Glomerular endothelial cell (primary cell): ENCODE measurements at regions not wholly inside any gene's neighbourhood (a gene's known extent, or its start where the extent isn't known, plus 50 kb on each side); places are given as distances from the start of the nearest gene placed in this dataset.

ENCODE experiments used
- DNase-seq: peaks from one replicate; pipeline ENCODE4 v3.0.0-alpha.2; 2011; ENCODE audit warnings: low read depth, low spot score; ENCODE audit errors: extremely low read depth

- DNase-seq, result no peak
Measured at GRCh38 chr13:99027661-99028425, 50.0 kb upstream of the DOCK9 start.

DNA sequence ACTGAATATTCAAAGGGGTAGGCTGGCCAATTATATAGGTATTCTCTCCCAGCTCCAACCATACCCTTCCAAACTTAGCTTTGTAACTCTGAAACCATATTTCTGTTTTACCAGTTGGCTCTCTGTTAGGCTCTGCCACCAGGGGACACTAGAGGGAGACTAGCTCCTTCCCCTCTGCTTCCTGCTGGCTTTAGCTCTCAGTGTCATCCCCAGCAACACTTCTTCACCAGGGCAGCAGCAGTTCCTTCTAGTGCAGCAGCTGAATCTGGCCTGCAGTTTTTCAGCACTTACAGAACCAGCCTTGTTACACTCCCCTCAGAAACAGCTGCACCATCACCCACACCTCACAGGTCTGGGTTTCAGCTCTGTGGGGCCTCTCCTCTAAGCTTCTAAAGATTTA lies 51.0 kb upstream of the DOCK9 start:
- no peak for DNase-seq

- no peak for DNase-seq
Measured at GRCh38 chr13:99029576-99029975, 51.7 kb upstream of the DOCK9 start.

DNA sequence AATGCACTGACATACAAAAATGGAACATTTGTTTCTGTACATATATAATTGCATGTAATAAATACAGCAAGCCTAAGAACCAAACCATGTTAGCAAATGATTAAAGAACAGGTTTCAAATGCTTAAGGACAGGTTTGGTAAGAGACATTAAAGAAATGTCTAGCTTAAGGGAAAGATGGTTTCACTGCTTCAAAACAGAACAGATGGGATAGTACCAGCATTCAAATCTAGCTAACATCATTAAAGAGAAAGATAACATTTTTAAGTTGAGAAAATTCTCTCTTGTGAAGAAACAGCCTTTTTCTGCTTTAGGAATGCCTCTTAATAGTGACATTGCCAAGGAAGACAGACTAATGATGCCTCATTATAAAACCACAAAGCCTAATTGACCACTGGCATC lies 52.5 kb upstream of the DOCK9 start:
- DNase-seq, result no peak

- no peak for DNase-seq
Measured at GRCh38 chr13:99031832-99032231, 54.0 kb upstream of the DOCK9 start.

DNA sequence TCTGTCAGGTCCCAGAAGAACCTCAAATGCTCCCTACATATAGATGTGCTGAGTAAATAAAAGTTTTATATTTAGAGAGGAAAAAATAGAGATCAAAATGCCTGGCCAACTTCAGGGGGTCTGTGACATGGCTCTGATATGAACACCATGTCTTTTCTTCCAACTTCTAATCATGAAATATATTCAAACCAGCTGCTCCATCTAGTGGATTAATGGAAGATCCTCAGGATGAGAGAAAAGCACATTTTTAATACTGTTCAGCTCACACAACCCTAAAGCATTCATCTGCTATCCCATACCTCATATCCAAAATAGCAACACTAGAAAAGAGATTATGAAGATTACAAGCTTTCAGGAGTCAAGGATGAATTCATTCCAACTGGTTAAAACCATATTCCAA lies 56.0 kb upstream of the DOCK9 start:
- peak; percentile 20 for DNase-seq

- DNase-seq, result no peak
Measured at GRCh38 chr13:99034333-99035085, 56.6 kb upstream of the DOCK9 start.

DNA sequence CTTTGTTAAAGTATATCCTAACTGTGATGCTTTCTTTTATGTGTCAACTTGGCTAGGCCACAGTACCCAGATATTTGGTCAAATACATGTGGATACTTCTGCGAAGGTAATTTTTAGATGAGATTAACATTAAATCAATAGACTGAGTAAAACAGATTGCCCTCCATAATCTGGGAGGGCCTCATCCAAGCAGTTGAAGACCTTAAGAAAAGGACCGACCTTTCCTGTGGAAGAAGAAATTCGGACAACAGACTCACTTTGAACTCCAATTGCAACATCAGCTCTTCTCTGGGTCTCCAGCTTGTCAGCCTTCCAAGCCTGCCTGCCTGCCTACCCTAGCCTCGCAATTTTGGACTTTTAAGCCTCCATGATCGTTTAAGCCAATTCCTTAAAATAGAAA lies 57.9 kb upstream of the DOCK9 start:
- no peak for DNase-seq

DNA sequence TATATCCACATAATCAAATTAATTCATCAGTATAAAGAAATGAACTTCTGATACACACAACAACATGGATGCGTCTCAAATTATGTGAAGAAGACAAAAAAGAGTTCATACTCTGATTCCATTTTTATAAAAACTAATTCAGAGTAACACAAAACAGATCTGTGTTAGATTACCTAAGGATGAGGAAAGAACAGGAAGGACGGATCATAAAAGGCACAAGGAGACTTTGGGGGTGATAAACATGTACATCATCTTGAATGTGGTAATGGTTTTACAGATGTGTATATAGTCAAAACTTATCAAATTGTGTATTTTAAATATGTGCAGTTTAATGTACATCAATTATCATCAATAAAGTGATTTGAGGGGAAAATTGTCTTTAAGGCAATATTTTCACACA lies 59.9 kb upstream of the DOCK9 start:
- no peak for DNase-seq

GRCh38 chr13:99039718-99040280 lies 61.9 kb upstream of the DOCK9 start:
- no peak for DNase-seq

DNA sequence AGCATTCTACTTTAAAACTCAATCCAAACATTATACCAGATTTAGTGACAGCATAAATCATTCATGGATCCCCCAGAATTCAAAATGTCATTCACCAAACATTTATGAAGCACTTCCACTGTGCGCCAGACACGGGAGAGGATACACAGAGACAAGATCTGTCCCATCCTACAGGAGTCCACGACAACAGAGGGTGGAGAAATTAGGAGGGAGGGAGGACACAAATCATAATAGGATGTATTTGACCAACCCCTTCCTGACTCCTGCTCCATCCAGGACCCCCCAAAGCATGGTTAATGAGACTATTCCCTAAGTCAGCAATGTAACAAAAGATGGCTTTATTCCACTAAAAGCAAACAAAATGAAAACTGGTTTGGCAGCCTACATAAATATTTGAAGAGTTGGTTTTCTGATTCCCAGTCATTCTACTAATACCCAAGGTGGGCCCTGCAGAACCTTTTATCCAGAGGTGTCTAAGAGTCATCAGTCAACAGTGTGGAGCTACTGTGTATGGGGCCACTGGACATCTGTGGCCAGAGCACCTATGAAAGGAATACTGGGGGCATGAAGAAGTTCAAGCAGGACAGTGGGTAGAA lies 62.8 kb upstream of the DOCK9 start:
- no peak for DNase-seq

DNA sequence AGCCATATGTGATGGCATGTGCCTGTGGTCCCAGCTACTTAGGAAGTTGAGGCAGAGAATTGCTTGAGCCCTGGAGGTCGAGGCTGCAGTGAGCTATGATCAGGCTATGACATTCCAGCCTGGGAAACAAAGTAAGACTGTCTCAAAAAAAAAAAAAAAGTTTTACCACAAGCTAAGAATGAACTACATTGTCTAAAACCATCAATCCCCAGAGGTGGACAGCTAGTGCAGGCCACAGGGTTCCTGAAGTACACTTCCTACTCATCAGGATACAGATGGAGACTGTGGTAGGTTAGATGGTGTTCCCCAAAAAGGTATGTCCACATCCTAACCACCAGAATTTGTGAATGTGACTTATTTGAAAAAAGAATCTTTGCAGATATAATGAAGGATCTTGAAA lies 63.5 kb upstream of the DOCK9 start:
- DNase-seq, result no peak

- no peak for DNase-seq
Measured at GRCh38 chr13:99041788-99042187, 63.9 kb upstream of the DOCK9 start.

DNA sequence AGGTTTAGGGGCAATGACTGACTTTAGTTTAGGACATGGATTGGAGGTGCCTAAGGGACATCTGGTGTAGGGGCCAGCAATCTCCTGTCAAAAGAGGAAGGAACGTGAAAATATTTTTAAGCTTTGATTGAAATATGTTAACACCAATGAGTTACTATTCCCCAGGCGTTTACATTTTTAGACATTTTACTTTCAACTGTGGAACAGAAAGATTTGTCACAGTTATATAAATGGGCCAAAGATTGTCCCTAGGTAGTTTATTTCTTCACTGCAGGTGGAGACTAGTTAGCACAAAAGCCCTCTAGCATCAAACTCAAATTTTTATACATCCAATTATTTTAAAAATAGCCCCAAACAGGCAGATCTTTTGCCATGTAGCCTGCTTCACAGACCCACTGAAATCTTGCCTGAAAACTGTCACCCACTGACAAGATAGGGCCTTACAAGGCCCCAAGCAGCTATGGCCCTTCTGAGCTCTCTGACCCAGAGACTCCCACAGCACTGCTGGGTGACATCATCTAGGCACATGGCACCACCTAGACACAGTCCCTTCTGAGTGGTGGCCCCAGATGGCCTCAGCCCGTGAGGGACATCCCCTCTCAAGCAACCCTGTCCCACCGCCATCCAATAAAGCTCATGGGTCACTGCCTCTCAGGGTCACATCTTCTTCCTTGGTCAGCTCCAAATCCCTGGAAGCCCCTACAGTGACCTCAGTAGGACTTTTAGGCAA lies 64.8 kb upstream of the DOCK9 start:
- no peak for DNase-seq

GRCh38 chr13:99043831-99044231 lies 66.0 kb upstream of the DOCK9 start:
- no peak for DNase-seq

GRCh38 chr13:99044764-99045163 lies 66.9 kb upstream of the DOCK9 start:
- no peak for DNase-seq

- DNase-seq, result no peak
Measured at GRCh38 chr13:99045396-99045795, 67.5 kb upstream of the DOCK9 start.

DNA sequence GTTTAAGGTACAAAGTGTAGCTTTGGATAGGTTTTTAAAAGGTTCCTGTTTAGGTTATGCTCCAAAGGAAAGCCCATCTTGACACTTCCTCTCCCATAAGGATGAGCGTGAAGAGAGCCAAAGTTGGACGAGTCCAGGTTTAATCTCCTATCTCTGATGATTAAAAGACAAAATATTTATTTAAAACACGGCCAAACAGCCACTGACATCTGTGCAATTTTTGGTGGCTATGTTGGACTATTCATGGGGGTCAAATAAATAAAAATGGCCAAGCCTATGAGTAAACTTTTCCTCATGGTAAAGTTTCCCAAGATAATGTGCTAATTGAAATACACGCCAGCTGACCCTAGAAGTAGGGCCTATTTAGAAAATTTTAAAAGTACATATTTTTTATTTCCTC lies 69.0 kb upstream of the DOCK9 start:
- DNase-seq, result no peak

- no peak for DNase-seq
Measured at GRCh38 chr13:99050983-99051488, 73.2 kb upstream of the DOCK9 start.

DNA sequence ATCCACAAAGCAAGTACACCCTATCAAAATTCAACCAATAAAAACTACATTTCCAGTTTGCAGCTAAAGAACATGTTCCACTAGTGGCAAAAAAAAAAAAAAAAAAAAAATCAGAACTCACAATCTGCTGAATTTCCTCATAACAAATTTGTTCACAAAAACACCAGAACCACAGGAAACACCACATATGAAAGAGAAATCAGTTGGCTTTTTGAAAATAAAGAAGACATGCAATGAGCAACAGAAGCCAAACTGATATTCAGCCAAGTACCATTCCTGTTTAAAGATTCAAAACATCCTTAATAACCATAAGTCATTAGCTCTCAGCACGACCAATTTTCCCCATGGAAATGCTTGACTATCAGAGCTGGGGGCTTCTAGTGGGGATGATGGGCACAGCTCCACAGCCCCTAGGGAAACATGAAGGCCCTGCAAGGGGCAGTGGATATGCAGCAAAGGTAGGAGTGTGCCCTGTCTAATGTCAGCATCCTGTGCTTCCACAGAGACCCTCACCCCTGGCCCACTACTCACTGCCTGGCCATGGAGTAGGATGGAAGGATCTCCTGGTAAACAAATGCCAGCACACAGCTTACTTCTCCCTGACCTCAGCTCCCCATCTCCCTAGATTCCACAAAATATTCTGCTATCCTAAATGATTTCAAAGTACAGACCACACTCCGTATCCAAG lies 74.0 kb upstream of the DOCK9 start:
- no peak for DNase-seq
